ENCODE measurements at regions not wholly inside any gene's neighbourhood (a gene's known extent, or its start where the extent isn't known, plus 50 kb on each side); places are given as distances from the start of the nearest gene placed in this dataset.

DNA sequence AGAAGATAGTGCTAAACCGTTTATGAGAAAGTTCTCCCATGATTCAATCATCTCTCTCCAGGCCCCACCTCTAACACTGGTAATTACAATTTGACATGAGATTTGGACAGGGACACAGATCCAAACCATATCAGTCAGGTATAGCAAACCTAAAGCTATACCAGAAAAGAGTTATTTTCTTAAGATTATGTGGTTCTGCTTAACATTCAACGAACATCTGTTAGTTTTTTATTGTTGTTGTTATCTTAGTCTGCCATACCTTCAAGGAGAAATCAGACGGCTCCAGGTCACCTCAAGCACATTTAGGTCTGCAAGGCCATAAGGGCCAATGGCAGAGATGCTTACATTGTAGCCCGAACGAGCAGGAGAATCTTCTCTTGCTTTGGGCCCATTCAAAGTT, 89.5 kb upstream of the ETV3 start:
- ChIA-PET CTCF (no interaction called here), RAD21 (ENCODE audit: low non-redundant PET in 1 of 2, low total read pairs in 2 of 2, uncharacterized antibody in 2 of 2, unreplicated experiment in 2 of 2) (no interaction called here), POLR2A (no interaction called here)
- Histone ChIP-seq H3K4me2 (ENCODE audit: low read length) (no peak overlapping the region), H3K9me2 (ENCODE audit: insufficient read depth) (no peaks in the 10 kb centered on the region), H3K4me3 (replicated peaks in 1 of 2; ENCODE audit: low read depth in 1 of 2, low read length in 2 of 2) (no peak overlapping the region), H3K9me3 (ENCODE audit: control insufficient read depth in 1 of 2, insufficient read depth in 1 of 2, low read depth in 1 of 2, low read length in 2 of 2) (no peaks in the 10 kb centered on the region), H3K27ac (ENCODE audit: low read depth, low read length) (no peak overlapping the region), H3K36me3 (ENCODE audit: control insufficient read depth in 1 of 2, insufficient read depth in 2 of 2, low read length in 2 of 2) (no peaks in the 10 kb centered on the region), H3K9ac (ENCODE audit: low read length) (no peak overlapping the region), H4K20me1 (ENCODE audit: insufficient read depth) (no peaks in the 10 kb centered on the region), H3K27me3 (ENCODE audit: insufficient read depth, low read length) (peaks cover 47% of the 10 kb centered on the region), H3K4me1 (ENCODE audit: control insufficient read depth in 1 of 2, insufficient read depth in 2 of 2, low read length in 2 of 2) (no peaks in the 10 kb centered on the region), H3K79me2 (ENCODE audit: insufficient read depth, low read length) (no peaks in the 10 kb centered on the region), H2AFZ (ENCODE audit: low read depth, low read length, poor library complexity, severe bottlenecking) (no peak overlapping the region)
- no TSS peak for BruUV-seq (replicated peaks)
- ATAC-seq (no peak), DNase-seq (ENCODE audit: low read depth, low spot score) (no peak)
- TF ChIP-seq ELF1 (IDR thresholded peaks at IDR 0.05; ENCODE audit: borderline replicate concordance, low read depth) (no peak), SP1 (IDR thresholded peaks at IDR 0.05; ENCODE audit: low read depth) (no peak), CEBPB (IDR thresholded peaks at IDR 0.05; ENCODE audit: low read depth) (no peak), YY1 (IDR thresholded peaks at IDR 0.05; ENCODE audit: extremely low read depth, insufficient replicate concordance, low read depth, low read length) (no peak), POLR2AphosphoS5 (IDR thresholded peaks at IDR 0.05; ENCODE audit: low read depth, low read length) (no peak), SIN3A (IDR thresholded peaks at IDR 0.05; ENCODE audit: low read depth) (no peak), JUND (IDR thresholded peaks at IDR 0.05) (no peak), RAD21 (IDR thresholded peaks at IDR 0.05; ENCODE audit: low read depth) (no peak), POLR2A (IDR thresholded peaks at IDR 0.05; ENCODE audit: borderline replicate concordance, extremely low read depth, insufficient read depth, insufficient read length) (no peak)
- TF ChIP-seq, protein P1, sequence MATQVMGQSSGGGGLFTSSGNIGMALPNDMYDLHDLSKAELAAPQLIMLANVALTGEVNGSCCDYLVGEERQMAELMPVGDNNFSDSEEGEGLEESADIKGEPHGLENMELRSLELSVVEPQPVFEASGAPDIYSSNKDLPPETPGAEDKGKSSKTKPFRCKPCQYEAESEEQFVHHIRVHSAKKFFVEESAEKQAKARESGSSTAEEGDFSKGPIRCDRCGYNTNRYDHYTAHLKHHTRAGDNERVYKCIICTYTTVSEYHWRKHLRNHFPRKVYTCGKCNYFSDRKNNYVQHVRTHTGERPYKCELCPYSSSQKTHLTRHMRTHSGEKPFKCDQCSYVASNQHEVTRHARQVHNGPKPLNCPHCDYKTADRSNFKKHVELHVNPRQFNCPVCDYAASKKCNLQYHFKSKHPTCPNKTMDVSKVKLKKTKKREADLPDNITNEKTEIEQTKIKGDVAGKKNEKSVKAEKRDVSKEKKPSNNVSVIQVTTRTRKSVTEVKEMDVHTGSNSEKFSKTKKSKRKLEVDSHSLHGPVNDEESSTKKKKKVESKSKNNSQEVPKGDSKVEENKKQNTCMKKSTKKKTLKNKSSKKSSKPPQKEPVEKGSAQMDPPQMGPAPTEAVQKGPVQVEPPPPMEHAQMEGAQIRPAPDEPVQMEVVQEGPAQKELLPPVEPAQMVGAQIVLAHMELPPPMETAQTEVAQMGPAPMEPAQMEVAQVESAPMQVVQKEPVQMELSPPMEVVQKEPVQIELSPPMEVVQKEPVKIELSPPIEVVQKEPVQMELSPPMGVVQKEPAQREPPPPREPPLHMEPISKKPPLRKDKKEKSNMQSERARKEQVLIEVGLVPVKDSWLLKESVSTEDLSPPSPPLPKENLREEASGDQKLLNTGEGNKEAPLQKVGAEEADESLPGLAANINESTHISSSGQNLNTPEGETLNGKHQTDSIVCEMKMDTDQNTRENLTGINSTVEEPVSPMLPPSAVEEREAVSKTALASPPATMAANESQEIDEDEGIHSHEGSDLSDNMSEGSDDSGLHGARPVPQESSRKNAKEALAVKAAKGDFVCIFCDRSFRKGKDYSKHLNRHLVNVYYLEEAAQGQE (IDR thresholded peaks at IDR 0.05; ENCODE audit: low read depth): no peak
- TF ChIP-seq, protein P2, sequence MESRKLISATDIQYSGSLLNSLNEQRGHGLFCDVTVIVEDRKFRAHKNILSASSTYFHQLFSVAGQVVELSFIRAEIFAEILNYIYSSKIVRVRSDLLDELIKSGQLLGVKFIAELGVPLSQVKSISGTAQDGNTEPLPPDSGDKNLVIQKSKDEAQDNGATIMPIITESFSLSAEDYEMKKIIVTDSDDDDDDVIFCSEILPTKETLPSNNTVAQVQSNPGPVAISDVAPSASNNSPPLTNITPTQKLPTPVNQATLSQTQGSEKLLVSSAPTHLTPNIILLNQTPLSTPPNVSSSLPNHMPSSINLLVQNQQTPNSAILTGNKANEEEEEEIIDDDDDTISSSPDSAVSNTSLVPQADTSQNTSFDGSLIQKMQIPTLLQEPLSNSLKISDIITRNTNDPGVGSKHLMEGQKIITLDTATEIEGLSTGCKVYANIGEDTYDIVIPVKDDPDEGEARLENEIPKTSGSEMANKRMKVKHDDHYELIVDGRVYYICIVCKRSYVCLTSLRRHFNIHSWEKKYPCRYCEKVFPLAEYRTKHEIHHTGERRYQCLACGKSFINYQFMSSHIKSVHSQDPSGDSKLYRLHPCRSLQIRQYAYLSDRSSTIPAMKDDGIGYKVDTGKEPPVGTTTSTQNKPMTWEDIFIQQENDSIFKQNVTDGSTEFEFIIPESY (IDR thresholded peaks at IDR 0.05; ENCODE audit: extremely low read depth, insufficient replicate concordance, low read length): no peak
- TF ChIP-seq, protein P3, sequence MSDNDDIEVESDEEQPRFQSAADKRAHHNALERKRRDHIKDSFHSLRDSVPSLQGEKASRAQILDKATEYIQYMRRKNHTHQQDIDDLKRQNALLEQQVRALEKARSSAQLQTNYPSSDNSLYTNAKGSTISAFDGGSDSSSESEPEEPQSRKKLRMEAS (IDR thresholded peaks at IDR 0.05): no peak
- intact Hi-C loops (cut with micrococcal nuclease): no loop called here
